Astrocyte of the spinal cord (primary cell): ENCODE measurements at regions not wholly inside any gene's neighbourhood (a gene's known extent, or its start where the extent isn't known, plus 50 kb on each side); places are given as distances from the start of the nearest gene placed in this dataset.

Experiments
- DNase-seq: peaks from one replicate; pipeline ENCODE4 v3.0.0; 2011; ENCODE audit warnings: low read depth, low spot score
- H3K4me3 ChIP-seq: 2 replicates; pipeline ENCODE4 v1.5.1; 2011; ENCODE audit warnings: low read depth, mild to moderate bottlenecking, low read length, moderate library complexity
- CTCF ChIP-seq: IDR thresholded peaks from 2 replicates; pipeline ENCODE4 v1.5.1; 2012; ENCODE audit warnings: low read depth, mild to moderate bottlenecking, low read length, inconsistent platforms
- in situ Hi-C: cut with HindIII; loops from 2 replicates; pipeline ENCODE4 v1.10.0; 2017; ENCODE audit warnings: low sequenced_read_pairs

- no peak for TF ChIP-seq CTCF
- DNase-seq = no peak
- in situ Hi-C loops = no loop called here
- no peak overlapping the region for H3K4me3 ChIP-seq
Observed at GRCh38 chr2:56084111-56084901, 99.5 kb upstream of the CCDC85A start.

- H3K4me3 ChIP-seq = no peak overlapping the region
- no peak for TF ChIP-seq CTCF
- in situ Hi-C loops = no loop called here
- no peak for DNase-seq
Observed at GRCh38 chr2:56086336-56086735, 97.5 kb upstream of the CCDC85A start.

GRCh38 chr2:56088411-56088810 lies 95.4 kb upstream of the CCDC85A start:
- in situ Hi-C loops = no loop called here
- TF ChIP-seq CTCF = no peak
- no peak overlapping the region for H3K4me3 ChIP-seq
- no peak for DNase-seq

- no peak for DNase-seq
- H3K4me3 ChIP-seq = no peak overlapping the region
- in situ Hi-C loops = no loop called here
- no peak for TF ChIP-seq CTCF
Observed at GRCh38 chr2:56089931-56090330, 93.9 kb upstream of the CCDC85A start.

- no peak for DNase-seq
- TF ChIP-seq CTCF = no peak
- no peak overlapping the region for H3K4me3 ChIP-seq
- in situ Hi-C loops = no loop called here
Observed at GRCh38 chr2:56099963-56100362, 83.8 kb upstream of the CCDC85A start.

- in situ Hi-C loops = no loop called here
- no peak overlapping the region for H3K4me3 ChIP-seq
- DNase-seq = no peak
- TF ChIP-seq CTCF = no peak
Observed at GRCh38 chr2:56100791-56101312, 82.9 kb upstream of the CCDC85A start.
